Globus pallidus (tissue), 1 donor: ENCODE measurements at regions not wholly inside any gene's neighbourhood (a gene's known extent, or its start where the extent isn't known, plus 50 kb on each side); places are given as distances from the start of the nearest gene placed in this dataset.

Source experiments
- DNase-seq: peaks from one replicate; pipeline ENCODE4 v3.0.0-alpha.2; 2015; ENCODE audit warnings: low spot score

- peak; percentile 70 for DNase-seq
Measured at GRCh38 chr5:68534131-68534940, 318.8 kb downstream of the PIK3R1 start.

- DNase-seq: no peak
Measured at GRCh38 chr5:68534956-68535520, 319.5 kb downstream of the PIK3R1 start.

GRCh38 chr5:68538814-68539420, 323.4 kb downstream of the PIK3R1 start:
- DNase-seq: no peak

- no peak for DNase-seq
Measured at GRCh38 chr5:68540798-68541590, 325.4 kb downstream of the PIK3R1 start.

GRCh38 chr5:68542207-68542606, 326.7 kb downstream of the PIK3R1 start:
- DNase-seq: no peak

- DNase-seq: no peak
Measured at GRCh38 chr5:68543212-68543611, 327.7 kb downstream of the PIK3R1 start.

GRCh38 chr5:68544091-68544647, 328.6 kb downstream of the PIK3R1 start:
- DNase-seq: no peak

- DNase-seq: no peak
Measured at GRCh38 chr5:68544648-68545552, 329.3 kb downstream of the PIK3R1 start.

- DNase-seq: no peak
Measured at GRCh38 chr5:68545636-68546295, 330.2 kb downstream of the PIK3R1 start.

- no peak for DNase-seq
Measured at GRCh38 chr5:68547056-68547455, 331.5 kb downstream of the PIK3R1 start.

GRCh38 chr5:68547622-68548021, 332.1 kb downstream of the PIK3R1 start:
- DNase-seq: no peak

GRCh38 chr5:68548959-68549676, 333.6 kb downstream of the PIK3R1 start:
- DNase-seq: no peak

GRCh38 chr5:68550015-68550414, 334.5 kb downstream of the PIK3R1 start:
- DNase-seq: no peak

- no peak for DNase-seq
Measured at GRCh38 chr5:68551436-68551835, 335.9 kb downstream of the PIK3R1 start.

GRCh38 chr5:68554571-68555279, 339.2 kb downstream of the PIK3R1 start:
- DNase-seq: no peak

GRCh38 chr5:68555907-68556681, 340.5 kb downstream of the PIK3R1 start:
- no peak for DNase-seq

GRCh38 chr5:68557162-68557936, 341.8 kb downstream of the PIK3R1 start:
- no peak for DNase-seq

GRCh38 chr5:68562308-68562707, 346.8 kb downstream of the PIK3R1 start:
- DNase-seq: peak; percentile 81
